Tibial artery (tissue), 4 donors: ENCODE measurements at regions not wholly inside any gene's neighbourhood (a gene's known extent, or its start where the extent isn't known, plus 50 kb on each side); places are given as distances from the start of the nearest gene placed in this dataset.

Experiments used
- DNase-seq, 2 donors: peaks; one replicate each; pipeline ENCODE4 v3.0.0-alpha.2; 2019
- H3K27ac ChIP-seq, 2 donors: fragments of 200-600 bp; sonication (generic) in 1 of 2; 1 replicate in 1 of 2; 2 replicates in 1 of 2; pipeline ENCODE4 v1.5.1; 2018 to 2019; ENCODE audit warnings: mild to moderate bottlenecking in 1 of 2
- H3K27me3 ChIP-seq, 2 donors: fragments of 200-600 bp; sonication (generic) in 1 of 2; one replicate each; pipeline versions ENCODE4 v1.5.1 to v1.6.0; 2016 to 2019
- H3K36me3 ChIP-seq, 3 donors: fragments of 200-600 bp; sonication (generic) in 2 of 3; one replicate each; pipeline ENCODE4 v1.5.1; 2016 to 2019; ENCODE audit warnings: mild to moderate bottlenecking in 2 of 3
- H3K4me1 ChIP-seq, 4 donors: fragments of 200-600 bp; sonication (generic) in 2 of 4; 1 replicate in 3 of 4; 2 replicates in 1 of 4; pipeline ENCODE4 v1.5.1; 2016 to 2019
- H3K4me3 ChIP-seq, 2 donors: fragments of 200-600 bp; sonication (generic) in 1 of 2; 1 replicate in 1 of 2; 2 replicates in 1 of 2; pipeline ENCODE4 v1.5.1; 2018 to 2019; ENCODE audit warnings: mild to moderate bottlenecking in 2 of 2
- H3K9me3 ChIP-seq, 3 donors: fragments of 200-600 bp; sonication (generic) in 1 of 3; one replicate each; pipeline ENCODE4 v1.5.1; 2016 to 2019
- CTCF ChIP-seq, 2 experiments: fragments of 200-600 bp in 1 of 2; fragments of 450-650 bp in 1 of 2; IDR thresholded peaks; one replicate each; pipeline ENCODE4 v1.5.1; 2017 to 2019; ENCODE audit warnings: antibody characterized with exemption in 2 of 2, mild to moderate bottlenecking in 1 of 2, moderate library complexity in 1 of 2
- intact Hi-C: fragments of 100-400 bp; cut with DNase I; formaldehyde crosslinking; loops from one replicate; pipeline ENCODE4 v1.15.0; 2023; ENCODE audit warnings: low total_unique reads

- Histone ChIP-seq H3K27me3 (no peaks in the 10 kb centered on the region), H3K4me1 (no peaks in the 10 kb centered on the region), H3K27ac (no peak overlapping the region), H3K36me3 (no peaks in the 10 kb centered on the region), H3K9me3 (peaks cover 0 to 6% (median 0%) of the 10 kb centered on the region in 3 donors), H3K4me3 (no peak overlapping the region)
- intact Hi-C loops, result no loop called here
- no peak for DNase-seq
- TF ChIP-seq CTCF (IDR thresholded peaks at IDR 0.05), result no peak
These were observed 356.1 kb downstream of the SS18 start for GRCh38 chr18:25734336-25734735.

- Histone ChIP-seq H3K9me3 (peaks cover 0 to 6% (median 0%) of the 10 kb centered on the region in 3 donors), H3K27ac (no peak overlapping the region), H3K27me3 (no peaks in the 10 kb centered on the region), H3K36me3 (no peaks in the 10 kb centered on the region), H3K4me1 (no peaks in the 10 kb centered on the region), H3K4me3 (no peak overlapping the region)
- DNase-seq, result no peak
- intact Hi-C loops, result no loop called here
- TF ChIP-seq CTCF (IDR thresholded peaks at IDR 0.05), result no peak
These were observed 357.6 kb downstream of the SS18 start for GRCh38 chr18:25732862-25733261.

GRCh38 chr18:25729072-25729471, 361.3 kb downstream of the SS18 start:
- no peaks in the 10 kb centered on the region for H3K4me1 ChIP-seq
- peaks cover 0 to 6% (median 0%) of the 10 kb centered on the region in 3 donors for H3K9me3 ChIP-seq
- no peak for TF ChIP-seq CTCF (IDR thresholded peaks at IDR 0.05)
- no peak overlapping the region for H3K4me3 ChIP-seq
- no peaks in the 10 kb centered on the region for H3K27me3 ChIP-seq
- intact Hi-C loops, result no loop called here
- no peaks in the 10 kb centered on the region for H3K36me3 ChIP-seq
- no peak overlapping the region for H3K27ac ChIP-seq
- no peak for DNase-seq

GRCh38 chr18:25727281-25727985, 363.0 kb downstream of the SS18 start:
- DNase-seq, result no peak
- no peaks in the 10 kb centered on the region for H3K27me3 ChIP-seq
- peaks cover 0 to 11% (median 0%) of the 10 kb centered on the region in 3 donors for H3K9me3 ChIP-seq
- no peak overlapping the region for H3K27ac ChIP-seq
- H3K4me1 ChIP-seq, result no peaks in the 10 kb centered on the region
- no peaks in the 10 kb centered on the region for H3K36me3 ChIP-seq
- TF ChIP-seq CTCF (IDR thresholded peaks at IDR 0.05), result no peak
- intact Hi-C loops, result no loop called here
- no peak overlapping the region for H3K4me3 ChIP-seq

- H3K27me3 ChIP-seq, result no peaks in the 10 kb centered on the region
- no peaks in the 10 kb centered on the region for H3K36me3 ChIP-seq
- no peak overlapping the region for H3K4me3 ChIP-seq
- DNase-seq, result no peak
- no peak for TF ChIP-seq CTCF (IDR thresholded peaks at IDR 0.05)
- no peaks in the 10 kb centered on the region for H3K4me1 ChIP-seq
- peaks cover 0 to 11% (median 0%) of the 10 kb centered on the region in 3 donors for H3K9me3 ChIP-seq
- no peak overlapping the region for H3K27ac ChIP-seq
- intact Hi-C loops, result no loop called here
These were observed 364.1 kb downstream of the SS18 start for GRCh38 chr18:25726298-25726697.
